ENCODE measurements at regions not wholly inside any gene's neighbourhood (a gene's known extent, or its start where the extent isn't known, plus 50 kb on each side); places are given as distances from the start of the nearest gene placed in this dataset.

DNA sequence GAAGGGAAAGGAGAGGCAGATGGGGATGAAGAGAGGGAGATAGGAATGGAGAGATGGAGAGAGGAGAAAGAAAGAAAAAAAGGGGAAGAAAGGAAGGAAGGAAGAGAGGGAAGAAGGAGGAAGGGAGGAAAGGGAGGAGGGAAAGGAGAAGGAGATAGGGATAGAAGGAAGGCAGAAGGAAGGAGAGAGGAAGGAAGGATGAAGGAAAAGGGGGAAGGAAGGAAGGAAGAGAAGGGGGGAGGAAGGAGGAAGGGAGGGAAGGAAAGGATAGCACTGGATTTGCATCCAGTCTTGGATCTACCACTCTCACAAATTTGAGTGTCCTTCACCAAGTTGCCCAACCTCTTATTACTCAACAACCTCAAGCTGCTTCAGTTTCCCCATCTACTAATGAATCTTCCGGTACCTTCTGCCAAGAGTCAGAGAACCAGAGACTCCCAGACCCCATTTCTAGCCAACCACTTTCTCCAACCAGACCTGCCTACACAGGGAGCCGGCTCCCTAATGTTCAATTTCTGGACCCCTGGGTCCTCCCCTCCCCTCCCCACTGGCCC, 79.7 kb upstream of the FOXP4 start:
- peaks cover 10% of the 10 kb centered on the region for H3K4me1 ChIP-seq (ENCODE audit: control insufficient read depth, insufficient read depth, low read length)
- Mint-ChIP-seq H3K4me3 (no peak overlapping the region), H3K36me3 (peaks cover 6% of the 10 kb centered on the region), H3K27ac (no peak overlapping the region), H3K4me1 (peaks cover 8 to 11% of the 10 kb centered on the region in 2 donors), H3K27me3 (ENCODE audit: low read depth in 2 of 2) (peaks cover 64 to 74% of the 10 kb centered on the region in 2 donors), H3K9me3 (no peaks in the 10 kb centered on the region)
- peaks cover 24% of the 10 kb centered on the region for H3K27me3 ChIP-seq (ENCODE audit: control insufficient read depth, insufficient read depth, low read length)
- DNase-seq: no peak
- no peaks in the 10 kb centered on the region for H3K9me3 ChIP-seq (ENCODE audit: control insufficient read depth, insufficient read depth, low read length)
- WGBS (ENCODE audit: insufficient coverage): 44% methylated on average over 2 of the region's 2 CpGs
- TF ChIP-seq, protein P1, sequence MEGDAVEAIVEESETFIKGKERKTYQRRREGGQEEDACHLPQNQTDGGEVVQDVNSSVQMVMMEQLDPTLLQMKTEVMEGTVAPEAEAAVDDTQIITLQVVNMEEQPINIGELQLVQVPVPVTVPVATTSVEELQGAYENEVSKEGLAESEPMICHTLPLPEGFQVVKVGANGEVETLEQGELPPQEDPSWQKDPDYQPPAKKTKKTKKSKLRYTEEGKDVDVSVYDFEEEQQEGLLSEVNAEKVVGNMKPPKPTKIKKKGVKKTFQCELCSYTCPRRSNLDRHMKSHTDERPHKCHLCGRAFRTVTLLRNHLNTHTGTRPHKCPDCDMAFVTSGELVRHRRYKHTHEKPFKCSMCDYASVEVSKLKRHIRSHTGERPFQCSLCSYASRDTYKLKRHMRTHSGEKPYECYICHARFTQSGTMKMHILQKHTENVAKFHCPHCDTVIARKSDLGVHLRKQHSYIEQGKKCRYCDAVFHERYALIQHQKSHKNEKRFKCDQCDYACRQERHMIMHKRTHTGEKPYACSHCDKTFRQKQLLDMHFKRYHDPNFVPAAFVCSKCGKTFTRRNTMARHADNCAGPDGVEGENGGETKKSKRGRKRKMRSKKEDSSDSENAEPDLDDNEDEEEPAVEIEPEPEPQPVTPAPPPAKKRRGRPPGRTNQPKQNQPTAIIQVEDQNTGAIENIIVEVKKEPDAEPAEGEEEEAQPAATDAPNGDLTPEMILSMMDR (IDR thresholded peaks at IDR 0.05): no peak
- no peak overlapping the region for H3K27ac ChIP-seq (ENCODE audit: low read length)
- H3K4me3 ChIP-seq (ENCODE audit: low read length): no peak overlapping the region
- intact Hi-C loops (cut with micrococcal nuclease): no loop called here
- no peaks in the 10 kb centered on the region for H3K36me3 ChIP-seq (ENCODE audit: control insufficient read depth, insufficient read depth, low read length)
- ATAC-seq: no peak

DNA sequence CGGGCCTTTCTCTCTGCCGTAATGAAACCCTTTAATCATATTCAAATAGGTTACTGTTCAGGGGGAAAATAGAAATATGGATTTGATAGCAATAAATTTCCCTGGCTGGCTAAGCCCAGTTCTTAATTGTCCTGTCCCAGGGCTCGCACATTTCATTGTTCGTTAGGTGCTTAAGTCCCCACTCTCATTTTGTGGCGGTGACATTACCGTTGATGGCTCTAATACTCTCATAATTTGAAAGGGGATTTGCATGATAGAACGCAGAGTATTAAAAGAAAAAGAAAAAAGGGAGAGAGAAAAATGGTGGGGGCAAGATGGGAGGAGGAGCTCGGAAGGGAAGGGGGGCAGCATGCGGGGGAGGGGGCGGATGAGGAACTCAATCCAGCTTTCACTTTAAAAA, 79.1 kb upstream of the FOXP4 start:
- no peak overlapping the region for H3K27ac ChIP-seq (ENCODE audit: low read length)
- no peak overlapping the region for H3K4me3 ChIP-seq (ENCODE audit: low read length)
- peaks cover 10% of the 10 kb centered on the region for H3K4me1 ChIP-seq (ENCODE audit: control insufficient read depth, insufficient read depth, low read length)
- no peak overlapping the region for H3K27ac Mint-ChIP-seq
- H3K4me1 Mint-ChIP-seq: peaks cover 8 to 11% of the 10 kb centered on the region in 2 donors
- peaks cover 6% of the 10 kb centered on the region for H3K36me3 Mint-ChIP-seq
- no peaks in the 10 kb centered on the region for H3K9me3 Mint-ChIP-seq
- no peaks in the 10 kb centered on the region for H3K36me3 ChIP-seq (ENCODE audit: control insufficient read depth, insufficient read depth, low read length)
- no peaks in the 10 kb centered on the region for H3K9me3 ChIP-seq (ENCODE audit: control insufficient read depth, insufficient read depth, low read length)
- H3K27me3 ChIP-seq (ENCODE audit: control insufficient read depth, insufficient read depth, low read length): peaks cover 24% of the 10 kb centered on the region
- intact Hi-C loops (cut with micrococcal nuclease): no loop called here
- DNase-seq (no peak), ATAC-seq (no peak)
- TF ChIP-seq, protein P1 (IDR thresholded peaks at IDR 0.05): no peak
- H3K27me3 Mint-ChIP-seq (ENCODE audit: low read depth in 2 of 2): peaks cover 68 to 74% of the 10 kb centered on the region in 2 donors
- 72% methylated on average over 6 of the region's 10 CpGs for WGBS (ENCODE audit: insufficient coverage)
- no peak overlapping the region for H3K4me3 Mint-ChIP-seq

DNA sequence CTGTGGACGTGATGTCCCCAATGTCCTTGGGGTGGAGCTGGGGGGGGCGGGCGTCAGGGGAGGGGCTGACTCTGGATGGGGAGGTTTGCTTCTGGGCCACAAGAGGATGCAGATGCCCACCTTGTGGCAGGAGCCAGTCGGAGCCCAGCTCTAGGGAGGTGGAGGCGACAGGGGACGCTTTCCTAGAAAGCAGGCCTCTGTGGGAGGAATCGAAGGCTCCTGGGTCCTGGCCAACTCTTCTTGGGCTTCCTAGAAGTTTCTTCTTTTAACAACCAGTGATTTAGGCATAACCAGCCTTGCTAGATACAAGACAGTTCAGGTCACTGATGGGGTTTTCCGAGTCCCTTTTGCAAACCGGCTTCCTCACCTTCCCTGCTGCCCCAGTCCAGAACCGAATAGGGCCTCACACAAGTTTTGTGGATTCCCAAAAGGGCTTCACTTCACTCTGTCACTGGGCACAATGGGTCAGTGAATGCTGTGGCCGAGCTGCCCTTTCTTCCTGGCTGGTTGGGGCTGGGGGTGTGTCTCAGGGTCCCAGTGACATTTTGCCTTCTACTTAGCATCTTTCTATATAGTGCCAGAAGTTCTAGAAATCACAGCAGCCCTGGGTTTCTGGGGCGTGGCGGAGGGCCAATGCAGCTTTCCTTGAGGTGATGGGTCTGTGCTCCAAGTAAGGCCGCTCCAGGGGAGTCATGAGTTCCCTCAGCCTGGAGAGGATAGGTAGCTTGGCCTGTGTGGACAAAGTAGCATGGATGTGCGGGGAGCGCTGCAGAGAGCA, 78.4 kb upstream of the FOXP4 start:
- Histone ChIP-seq H3K4me1 (ENCODE audit: control insufficient read depth, insufficient read depth, low read length) (peaks cover 10% of the 10 kb centered on the region), H3K36me3 (ENCODE audit: control insufficient read depth, insufficient read depth, low read length) (no peaks in the 10 kb centered on the region), H3K9me3 (ENCODE audit: control insufficient read depth, insufficient read depth, low read length) (no peaks in the 10 kb centered on the region), H3K27ac (ENCODE audit: low read length) (no peak overlapping the region), H3K27me3 (ENCODE audit: control insufficient read depth, insufficient read depth, low read length) (peaks cover 24% of the 10 kb centered on the region), H3K4me3 (ENCODE audit: low read length) (no peak overlapping the region)
- DNase-seq (no peak), ATAC-seq (no peak)
- Mint-ChIP-seq H3K27ac (no peak overlapping the region), H3K9me3 (no peaks in the 10 kb centered on the region), H3K27me3 (ENCODE audit: low read depth in 2 of 2) (peaks cover 71 to 76% of the 10 kb centered on the region in 2 donors), H3K36me3 (peaks cover 6% of the 10 kb centered on the region), H3K4me1 (peaks cover 8 to 11% of the 10 kb centered on the region in 2 donors), H3K4me3 (no peak overlapping the region)
- WGBS (ENCODE audit: insufficient coverage): 82% methylated on average over 15 of the region's 16 CpGs
- TF ChIP-seq, protein P1 (IDR thresholded peaks at IDR 0.05): no peak
- intact Hi-C loops (cut with micrococcal nuclease): no loop called here

Measured in natural killer cell (primary cell).